GM19025 (cell line): ENCODE measurements at regions not wholly inside any gene's neighbourhood (a gene's known extent, or its start where the extent isn't known, plus 50 kb on each side); places are given as distances from the start of the nearest gene placed in this dataset.

ENCODE experiments used
- ATAC-seq: cut with Tn5 transposase; IDR thresholded peaks from one replicate; pipeline ENCODE4 v1.9.1; 2021; ENCODE audit warnings: mild to moderate bottlenecking, low read depth, moderate library complexity; ENCODE audit not compliant: unreplicated experiment

DNA sequence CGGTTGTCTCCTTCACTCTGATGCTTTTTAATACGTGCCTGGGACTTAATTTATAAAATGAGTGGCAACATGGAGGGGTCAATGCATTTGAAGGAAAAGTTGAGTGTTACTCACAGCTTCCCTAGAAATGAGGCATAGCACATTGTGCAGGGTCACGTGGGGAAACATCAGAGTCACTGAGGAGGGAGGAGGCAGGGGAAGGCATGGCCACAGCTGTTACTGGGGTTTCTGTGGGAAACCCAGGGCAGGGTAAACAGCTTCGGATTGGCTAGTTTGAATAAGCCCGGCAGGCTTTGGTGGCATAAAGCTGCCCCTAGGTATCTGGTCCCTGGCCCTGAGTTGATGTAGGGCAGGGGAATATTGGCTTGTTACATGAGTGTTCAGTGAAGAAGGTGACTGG, 98.9 kb upstream of the ST8SIA2 start:
- no peak for ATAC-seq

DNA sequence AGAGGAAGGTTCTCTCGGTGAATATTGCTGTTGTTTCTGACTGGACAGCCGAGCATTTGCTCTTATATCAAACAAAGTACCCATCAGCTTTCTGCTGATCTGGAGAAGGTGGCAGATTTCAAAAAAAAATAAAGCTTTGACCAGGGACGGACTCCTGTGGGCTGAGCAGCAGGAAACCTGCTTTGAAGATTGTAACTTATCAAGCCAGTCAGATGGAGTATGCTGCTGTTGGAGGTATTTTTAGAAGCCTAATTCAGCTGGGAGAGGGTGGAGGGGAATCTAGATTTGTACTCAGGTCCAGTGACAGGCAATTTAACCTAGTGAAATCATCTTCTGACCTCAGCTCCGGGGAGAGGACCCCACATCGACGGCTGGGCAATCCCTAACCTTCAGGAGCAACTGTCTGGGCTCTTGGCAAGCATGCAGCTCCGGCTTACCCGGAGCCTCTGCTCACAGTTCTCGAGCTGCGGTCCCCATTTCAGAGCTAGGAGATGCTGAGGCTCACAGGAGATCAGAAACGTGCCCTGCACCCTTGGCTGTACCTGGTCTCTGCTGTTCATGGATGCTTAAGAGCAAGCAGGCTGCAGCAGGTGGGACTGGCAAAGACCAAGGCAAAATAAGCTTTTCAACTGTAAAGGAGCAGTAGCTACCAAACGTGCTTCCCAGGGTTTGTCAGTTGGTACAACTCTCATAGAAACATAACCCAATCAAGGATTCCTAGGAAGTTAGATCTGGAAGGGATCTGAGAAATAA, 89.3 kb upstream of the ST8SIA2 start:
- no peak for ATAC-seq

DNA sequence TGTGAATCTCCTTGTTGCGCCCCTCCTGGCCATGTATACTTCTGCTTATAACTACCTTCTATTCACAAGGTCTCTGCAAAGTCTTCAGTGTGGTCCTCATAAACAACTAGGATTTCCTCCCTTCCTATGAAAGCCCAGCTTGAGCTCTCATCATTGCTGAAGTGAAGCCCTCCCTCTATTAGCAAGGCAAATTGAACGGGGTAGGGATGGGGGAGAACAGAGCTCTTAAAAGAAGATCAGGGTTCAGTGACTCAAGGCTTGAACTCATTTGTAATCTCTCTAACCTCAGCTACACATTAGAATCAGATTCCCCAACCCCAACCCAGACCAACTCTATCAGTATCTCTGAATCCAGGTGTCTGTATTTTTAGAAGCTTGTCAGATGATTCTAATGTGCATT, 88.3 kb upstream of the ST8SIA2 start:
- no peak for ATAC-seq

DNA sequence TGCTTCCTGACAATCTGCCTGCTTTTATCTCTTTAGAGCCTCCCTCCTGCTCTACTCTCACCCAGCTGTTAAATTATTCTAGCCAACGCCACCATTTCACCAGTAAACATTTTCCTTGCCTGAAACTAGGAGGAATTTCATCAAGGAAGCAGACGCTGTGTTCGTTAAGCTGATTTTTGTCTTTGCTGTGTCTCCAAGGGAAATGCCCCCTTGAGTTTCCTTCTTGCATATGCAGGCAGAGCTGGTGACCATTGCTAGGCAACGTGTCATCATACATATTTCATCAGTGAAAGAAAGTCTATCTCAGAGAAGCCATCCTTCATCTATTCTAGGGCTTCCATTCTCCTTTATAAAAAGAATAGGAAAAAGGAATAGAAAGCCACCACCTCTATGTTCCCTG, 87.0 kb upstream of the ST8SIA2 start:
- ATAC-seq = no peak

DNA sequence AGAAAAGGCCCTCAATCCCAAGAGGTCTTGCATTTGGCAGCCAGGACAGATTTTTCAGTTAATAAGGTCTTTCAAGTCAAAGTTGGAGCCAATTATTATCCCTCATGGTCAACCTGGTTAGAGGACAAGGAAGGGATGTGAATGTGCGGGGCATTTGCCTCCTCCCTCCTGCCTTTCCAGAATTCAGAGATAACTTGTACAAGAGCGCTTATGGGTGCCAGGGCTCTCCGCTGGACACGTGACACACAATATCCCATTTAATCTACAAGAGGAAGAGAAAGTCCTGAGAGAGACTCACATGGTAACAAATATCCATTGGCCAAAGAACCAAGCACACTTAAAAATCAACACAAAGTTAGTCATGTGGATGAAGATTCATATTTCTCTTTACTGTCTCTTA, 78.5 kb upstream of the ST8SIA2 start:
- no peak for ATAC-seq

DNA sequence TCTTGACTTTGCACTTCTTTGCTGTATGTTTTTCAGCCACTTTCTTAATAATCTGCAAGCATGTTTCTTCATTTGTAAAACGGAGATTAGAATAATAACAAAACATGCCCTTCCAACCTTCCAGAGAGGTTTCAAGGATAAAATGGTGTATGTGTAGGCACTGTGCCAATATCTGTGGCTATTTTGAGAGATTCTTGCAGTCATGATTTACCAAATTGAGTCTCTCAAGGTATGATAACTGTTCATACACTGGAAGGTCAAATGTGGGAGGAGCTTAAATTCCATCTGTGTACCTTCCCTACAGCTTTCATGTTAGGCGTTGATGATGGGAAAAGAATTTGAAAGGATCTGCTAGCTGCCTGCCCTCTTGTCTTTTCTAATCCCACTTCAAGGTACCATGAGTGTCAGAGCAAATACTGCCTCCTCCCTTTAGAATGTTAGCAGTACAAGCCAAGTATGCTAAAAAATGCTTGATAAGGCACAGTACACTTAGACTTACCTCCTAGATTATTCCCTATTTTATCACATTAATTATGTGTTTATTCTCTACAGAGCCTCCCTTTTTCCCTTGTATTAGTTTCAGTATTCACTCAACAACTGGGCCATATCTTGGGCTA, 78.0 kb upstream of the ST8SIA2 start:
- ATAC-seq = no peak

DNA sequence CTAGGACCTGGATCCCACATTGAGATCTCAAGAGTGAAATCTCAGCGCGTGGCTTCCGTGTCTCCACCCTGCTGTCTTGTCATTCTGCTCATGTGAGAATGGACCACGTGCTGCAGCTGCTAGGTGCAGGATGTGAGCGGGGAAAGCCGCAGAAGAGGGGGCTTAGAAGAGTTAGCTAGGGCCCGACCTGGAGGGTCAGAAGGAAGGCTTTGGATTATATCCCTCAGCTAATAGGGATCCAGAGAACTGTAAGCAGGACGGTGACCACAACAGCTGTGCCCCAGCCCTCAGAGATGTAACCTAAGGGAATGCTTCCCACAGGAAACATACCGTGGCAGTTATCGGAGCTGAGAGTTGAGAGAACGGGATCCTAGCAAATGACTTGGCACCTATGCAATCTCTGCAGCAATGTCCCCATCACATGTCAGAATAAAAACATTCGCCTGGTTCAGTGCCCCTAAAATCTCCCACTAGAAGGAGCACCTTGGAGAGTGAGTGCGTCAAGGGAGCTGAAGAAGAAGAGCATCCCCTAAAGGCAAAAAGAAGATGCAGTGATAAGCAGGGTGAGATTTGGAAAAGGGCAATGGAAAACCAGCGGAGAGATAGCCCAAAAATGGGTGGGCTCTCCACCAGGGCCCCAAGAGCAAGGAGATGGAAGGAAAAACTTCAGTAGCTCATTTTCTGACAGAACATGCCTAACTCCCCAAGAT, 76.9 kb upstream of the ST8SIA2 start:
- no peak for ATAC-seq

DNA sequence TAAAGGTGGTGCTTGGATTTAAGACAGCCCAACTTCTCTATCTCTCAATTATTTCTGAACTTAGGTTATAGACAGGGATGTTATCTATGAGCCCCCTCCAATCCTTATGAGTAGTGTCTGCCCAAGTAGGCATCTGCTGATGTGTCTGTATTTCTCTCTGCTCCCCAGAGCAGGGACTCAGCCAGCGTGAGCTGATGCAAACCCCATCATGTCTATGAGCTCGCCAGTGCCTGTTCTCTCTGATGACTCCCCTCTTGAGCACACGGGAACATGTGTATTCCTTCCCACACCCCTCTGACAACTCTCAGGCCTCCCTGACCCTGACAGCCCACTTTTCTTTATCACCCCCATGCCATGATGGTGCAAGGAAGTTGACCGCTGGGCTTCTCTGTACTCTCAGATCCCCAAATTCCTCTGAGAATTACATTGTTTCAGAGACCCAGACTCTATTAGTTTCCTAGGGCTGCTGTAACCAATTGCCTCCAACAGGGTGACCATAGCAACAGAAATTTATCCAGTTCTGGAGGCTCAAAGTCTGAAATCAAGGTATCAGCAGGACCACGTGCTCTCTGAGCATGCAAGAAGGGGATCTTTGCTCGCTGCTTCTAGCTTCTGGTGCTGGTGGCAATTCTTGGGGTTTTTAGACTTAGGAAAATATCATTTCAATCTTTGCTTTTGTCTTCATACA, 73.5 kb upstream of the ST8SIA2 start:
- ATAC-seq = no peak

DNA sequence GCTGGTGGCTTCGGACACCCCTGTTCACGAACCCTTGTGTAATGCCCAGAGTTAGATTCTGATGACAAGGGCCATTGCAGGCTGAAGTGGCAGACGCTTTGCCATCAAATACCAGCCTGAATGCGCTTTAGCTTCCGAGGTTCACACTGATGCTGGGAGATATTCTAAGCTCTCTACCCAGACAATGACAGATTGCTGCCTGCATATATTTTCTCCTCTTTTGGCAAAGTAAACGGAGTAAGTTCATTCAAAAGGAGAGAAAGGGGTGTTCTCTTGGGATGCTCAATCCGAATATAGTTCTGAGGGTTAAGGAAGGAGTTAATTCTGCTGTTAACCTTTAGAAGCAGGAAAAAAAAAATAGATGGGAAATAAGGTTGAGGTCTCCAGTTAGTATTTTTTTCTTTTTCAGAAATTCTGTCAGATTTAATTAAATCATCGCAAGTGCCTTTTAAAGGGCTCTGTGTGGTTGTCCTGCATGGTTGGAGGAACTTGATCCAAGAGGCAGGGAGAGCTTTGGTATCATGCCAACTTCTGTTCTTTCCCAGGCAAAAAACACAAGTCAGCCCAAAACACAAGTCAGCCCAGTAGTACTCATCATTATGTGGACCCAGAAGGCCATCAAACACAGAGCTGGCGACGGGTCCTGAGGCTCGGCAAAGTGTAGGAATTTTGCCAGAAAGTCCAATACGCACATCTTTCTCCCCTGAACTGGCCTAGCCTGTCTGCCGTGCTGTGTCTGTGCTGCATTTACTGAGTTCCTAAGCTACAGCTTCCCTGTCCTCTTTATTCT, 70.9 kb upstream of the ST8SIA2 start:
- no peak for ATAC-seq

DNA sequence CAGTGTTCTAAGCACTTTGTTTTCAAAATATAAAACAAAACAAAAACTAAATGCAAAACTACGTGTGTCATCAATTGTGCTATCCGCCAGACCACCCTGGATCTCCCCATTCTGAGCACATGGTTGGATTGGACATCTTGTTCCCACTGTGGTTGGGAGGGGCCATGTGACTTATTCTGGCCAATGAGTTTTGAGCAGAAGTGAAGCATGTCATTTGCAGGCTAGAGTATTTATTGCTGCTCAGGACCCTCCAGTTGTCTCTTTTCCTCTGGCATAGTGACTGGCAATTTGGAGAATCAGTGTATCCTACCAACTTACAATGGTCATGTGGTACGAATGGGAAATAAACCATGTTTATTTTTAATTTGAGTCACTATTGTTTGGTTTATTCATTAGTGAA, 70.2 kb upstream of the ST8SIA2 start:
- no peak for ATAC-seq

DNA sequence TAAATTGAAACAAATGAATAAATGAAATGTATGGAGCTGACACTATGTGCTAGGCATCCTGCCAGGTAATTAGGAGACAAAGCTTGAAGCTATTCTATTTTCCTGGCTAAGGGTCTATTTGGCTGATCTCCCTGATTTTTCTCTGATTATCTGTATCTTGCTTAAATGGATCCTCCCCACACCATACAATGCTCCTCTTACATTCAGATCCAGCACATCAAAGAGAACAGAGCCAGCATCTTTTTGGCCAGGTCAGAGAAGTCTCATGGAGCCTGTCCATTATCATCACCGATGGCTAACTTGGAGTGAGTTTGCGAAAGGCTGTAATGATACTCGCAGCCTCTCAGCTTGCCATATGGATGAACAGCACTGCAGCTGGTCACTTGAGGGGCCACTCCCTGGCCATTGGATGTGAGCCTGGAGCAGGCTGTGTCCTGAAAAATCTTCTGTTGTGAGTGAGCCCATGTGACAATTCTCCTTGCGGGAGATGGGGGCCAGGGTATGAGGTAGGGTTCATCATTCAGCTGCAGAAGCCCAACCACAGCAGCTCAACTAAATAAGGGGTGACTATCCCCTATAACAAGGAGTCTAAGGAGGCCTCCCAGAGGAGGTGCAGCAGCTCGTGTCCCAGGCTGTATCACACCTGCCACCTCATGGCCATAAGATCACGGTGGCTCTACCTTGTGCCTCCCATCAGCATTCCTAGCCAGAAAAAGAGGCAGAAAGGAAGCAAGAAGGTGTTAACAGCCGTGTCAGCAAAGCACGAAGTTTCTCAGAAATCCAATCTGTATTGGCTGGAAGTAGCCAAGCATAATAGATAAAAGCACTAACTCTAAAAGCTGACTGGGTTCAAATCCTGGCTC, 69.3 kb upstream of the ST8SIA2 start:
- ATAC-seq = no peak

DNA sequence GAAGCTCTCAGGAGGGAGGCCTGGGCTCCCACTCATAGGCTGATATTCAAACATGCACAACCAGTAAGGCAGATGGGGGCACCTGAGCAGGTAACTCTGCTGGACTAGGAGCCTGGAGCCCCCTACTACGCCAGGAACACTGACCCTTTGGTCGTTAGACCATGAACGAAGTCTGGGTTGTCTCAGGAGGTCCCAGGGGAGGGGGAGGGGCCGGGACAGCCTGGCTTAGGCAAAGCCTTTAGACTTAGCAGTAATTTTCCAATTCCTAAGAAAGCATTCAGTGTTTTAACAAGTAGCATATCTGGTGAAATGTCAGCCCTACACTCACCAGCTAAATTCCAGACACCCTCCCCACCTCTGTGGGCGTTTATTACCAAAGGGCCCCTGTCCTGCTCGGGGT, 67.4 kb upstream of the ST8SIA2 start:
- no peak for ATAC-seq

DNA sequence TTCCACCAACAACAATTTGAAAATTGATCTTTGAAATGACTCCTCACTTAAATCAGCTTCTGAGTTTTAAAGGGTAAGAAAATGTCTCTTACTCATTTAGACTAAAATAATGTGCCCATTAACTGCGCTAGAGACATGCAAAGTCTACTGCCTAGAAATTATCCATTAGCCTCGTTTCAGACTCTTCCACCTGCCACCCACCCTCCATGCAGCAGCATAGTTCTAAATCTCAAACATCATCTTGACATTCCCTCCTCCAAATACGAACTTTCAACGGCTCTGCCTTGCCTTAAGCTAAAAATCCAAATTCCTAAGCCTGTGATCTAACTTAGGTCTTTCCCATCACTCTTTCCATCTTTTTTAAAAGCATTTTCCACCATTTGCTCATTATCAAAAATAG, 66.6 kb upstream of the ST8SIA2 start:
- ATAC-seq = no peak

DNA sequence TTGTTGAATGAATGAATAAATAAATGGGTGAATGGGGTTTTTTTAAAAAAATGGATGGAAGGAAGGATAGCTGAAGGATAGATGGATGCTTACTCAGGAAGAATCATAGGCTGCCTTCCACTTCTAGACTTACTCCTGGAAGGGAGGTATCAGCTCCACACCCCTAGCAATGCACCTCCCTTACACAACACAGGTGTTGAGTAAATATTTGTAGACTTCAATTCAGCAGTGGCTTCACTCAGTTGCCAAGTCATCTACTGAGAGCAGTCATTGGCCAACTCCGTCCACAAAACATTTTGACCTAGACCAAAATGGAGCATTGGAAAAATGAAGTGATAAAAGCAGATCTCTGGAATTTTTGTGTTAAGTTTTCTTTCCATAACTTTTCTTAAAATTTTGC, 65.5 kb upstream of the ST8SIA2 start:
- ATAC-seq = no peak

DNA sequence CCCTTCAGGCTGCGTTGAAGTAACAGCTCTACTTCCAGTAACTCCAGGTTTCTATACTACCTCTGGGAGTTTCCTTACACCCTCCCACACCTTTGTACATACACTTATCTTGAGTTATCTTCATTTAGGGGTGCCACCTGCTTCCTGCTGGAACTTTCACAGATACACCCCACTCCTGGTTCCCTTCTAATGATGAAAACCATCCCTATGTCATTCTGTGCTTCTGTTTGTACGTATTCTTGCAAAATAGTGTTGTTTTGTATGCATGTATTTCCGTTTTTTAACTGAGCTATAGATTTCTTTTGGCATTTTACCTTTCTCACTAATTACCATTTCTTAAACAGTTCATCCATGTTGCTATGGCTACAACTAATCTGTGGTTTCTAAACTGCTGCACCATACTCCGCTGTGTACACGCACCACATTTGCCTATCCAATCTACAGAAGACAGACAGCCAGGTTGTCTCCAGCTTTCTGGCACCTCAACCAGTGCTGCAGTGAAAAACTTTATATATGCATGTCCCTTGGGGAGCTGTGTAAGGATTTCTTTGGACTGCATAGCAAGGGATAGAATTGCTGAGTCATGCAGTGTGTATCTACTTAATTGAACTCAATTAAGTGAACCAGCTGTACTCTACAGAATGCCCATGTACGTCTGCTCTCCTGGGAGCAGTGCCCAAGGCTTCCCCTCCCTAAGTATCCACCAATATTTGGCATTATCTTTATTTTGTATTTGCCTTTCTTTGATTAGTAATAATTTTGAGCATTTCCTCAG, 61.4 kb upstream of the ST8SIA2 start:
- ATAC-seq = no peak

DNA sequence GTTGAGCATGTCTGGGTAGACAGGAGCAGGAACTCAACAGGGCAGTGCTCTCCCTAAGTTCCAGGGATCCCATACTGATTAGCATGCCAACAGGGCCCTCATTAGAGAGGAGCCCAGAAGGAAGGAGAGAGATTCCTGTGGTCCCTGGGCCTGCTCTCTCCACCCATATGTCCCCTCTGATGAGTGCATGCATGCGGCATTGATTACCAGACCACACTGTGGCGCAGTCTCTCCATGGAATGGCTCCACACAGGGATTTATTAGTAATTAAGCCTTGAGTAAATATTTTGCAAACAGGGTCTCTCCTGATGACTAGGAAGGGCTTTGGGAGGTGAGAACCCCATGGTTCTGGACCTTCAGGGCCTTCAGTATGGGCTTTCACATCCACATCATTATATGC, 60.0 kb upstream of the ST8SIA2 start:
- ATAC-seq = no peak

DNA sequence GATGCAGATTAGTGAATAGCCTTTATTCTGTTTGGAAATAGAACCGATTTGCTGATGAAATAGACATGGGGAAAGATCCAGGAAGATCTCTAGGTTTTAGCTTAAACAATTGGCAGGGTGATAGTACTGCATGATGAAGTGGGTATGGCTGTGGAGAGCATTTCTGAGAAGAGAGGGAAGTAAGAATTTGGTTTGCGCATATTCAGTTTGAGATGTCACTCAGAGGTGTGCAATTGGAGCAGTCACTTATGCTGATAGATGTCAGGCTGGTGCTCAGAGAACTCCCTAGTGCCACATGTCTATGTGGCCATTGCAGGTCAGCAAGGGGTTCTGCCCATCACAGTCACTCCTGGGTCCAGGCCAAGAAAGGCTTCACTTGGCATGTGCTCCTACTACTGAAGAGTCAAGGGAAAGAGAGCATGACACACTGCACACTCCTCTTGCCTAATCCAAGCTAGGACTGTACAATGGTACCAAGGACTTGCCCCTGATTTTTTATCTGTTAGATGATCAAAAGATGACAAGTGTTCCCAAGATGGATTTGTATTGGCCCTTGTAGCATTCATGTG, 57.2 kb upstream of the ST8SIA2 start:
- no peak for ATAC-seq

DNA sequence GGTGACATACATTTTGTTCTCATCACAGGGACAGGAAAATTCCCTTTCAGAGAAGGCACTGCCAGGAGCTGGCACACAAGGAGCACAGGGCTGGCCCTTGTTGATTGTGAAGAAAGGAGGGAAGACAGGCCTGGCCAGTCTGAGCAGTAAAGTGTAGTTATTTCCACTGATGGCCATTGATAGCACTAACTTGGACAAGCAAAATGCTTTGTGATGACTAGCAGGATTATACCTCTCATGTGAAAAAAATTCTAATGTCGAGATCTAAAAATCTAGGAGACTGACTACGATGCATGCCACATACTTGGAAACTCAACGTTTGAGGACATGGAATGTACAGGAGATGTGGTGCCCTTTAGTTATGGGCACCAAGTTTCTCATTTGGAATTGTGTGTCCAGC, 54.3 kb upstream of the ST8SIA2 start:
- ATAC-seq = no peak
